ENCODE measurements at regions not wholly inside any gene's neighbourhood (a gene's known extent, or its start where the extent isn't known, plus 50 kb on each side); places are given as distances from the start of the nearest gene placed in this dataset.
"Not testable (repeated sequence)": the region's sequence is repeated elsewhere in the genome, so short reads cannot be mapped to it uniquely, and the experiment has no call there.

DNA sequence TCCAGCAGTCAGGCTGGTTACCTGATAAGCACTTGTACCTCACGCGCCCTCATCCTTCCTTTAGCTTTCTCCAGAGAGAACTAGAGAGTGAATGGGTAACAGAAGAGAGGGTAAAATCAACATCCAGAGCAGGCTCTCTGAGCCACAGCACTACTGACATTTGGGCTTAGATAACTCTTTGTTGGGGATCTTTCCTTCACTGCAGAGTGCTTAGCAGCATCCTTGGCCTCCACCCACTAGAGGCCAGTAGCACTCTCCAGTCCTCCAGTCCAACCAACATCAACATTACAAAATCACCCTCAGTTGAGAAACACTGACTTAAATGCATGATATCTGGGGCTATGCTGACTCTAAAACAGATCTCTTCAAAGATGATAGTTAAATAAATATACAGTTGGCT is 220.7 kb downstream of the TACR3 start:
- no peak for ATAC-seq
- DNase-seq (ENCODE audit: low spot score in 2 of 2), result no peak
- H3K36me3 Mint-ChIP-seq, result no peaks in the 10 kb centered on the region
- no peak overlapping the region for H3K27ac Mint-ChIP-seq
- H3K9me3 Mint-ChIP-seq, result peaks cover 9 to 14% of the 10 kb centered on the region in 2 donors

- Mint-ChIP-seq H3K9me3 (peaks cover 6 to 14% of the 10 kb centered on the region in 2 donors), H3K36me3 (no peaks in the 10 kb centered on the region), H3K27ac (no peak overlapping the region)
- DNase-seq (ENCODE audit: low spot score in 2 of 2), result no peak
- peak; percentile 67 to 84 for ATAC-seq
These were observed 221.4 kb downstream of the TACR3 start for GRCh38 chr4:103498161-103499070.

DNA sequence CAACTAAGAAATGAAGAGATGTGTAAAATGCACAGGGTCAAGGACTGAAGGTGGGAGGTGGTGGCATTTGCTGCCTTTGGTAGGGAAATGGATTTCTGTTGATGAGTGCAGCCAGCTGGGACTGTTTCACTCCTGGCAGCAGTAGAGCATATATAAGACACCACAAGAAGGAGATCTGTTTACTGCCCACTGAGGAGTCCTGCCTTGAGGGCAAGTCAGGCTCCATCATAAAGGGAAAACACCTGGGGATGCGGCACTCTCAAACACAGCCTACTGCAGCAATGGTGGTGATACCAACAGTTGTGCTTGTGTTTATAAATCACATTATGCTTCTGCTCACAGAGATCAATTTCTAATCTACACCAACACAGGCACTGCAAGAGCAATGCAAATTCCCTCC is 222.1 kb downstream of the TACR3 start:
- Mint-ChIP-seq H3K27ac (no peak overlapping the region), H3K9me3 (peaks cover 4 to 14% of the 10 kb centered on the region in 2 donors), H3K36me3 (no peaks in the 10 kb centered on the region)
- ATAC-seq, result no peak
- no peak for DNase-seq (ENCODE audit: low spot score in 2 of 2)

DNA sequence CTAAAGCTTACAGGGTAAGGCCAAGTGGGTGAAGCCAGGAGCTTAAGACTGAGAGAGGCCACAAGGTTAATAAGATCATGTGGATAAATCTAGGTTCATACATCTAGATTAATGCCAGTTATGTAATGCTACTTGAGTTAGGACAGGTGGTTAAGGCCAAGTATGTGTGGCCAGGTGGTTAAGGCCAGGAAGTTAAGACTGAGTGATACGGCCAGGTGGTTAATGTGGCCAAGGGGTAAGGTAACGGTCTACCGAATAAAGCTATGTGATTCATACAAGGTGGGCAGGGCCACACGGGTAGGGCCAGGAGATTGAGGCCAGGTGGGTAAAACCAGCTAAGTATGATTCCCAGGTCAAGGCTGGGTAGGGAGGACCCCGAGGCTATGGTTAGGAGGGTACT is 223.0 kb downstream of the TACR3 start:
- Mint-ChIP-seq H3K9me3 (peaks cover 4 to 14% of the 10 kb centered on the region in 2 donors), H3K27ac (no peak overlapping the region), H3K36me3 (no peaks in the 10 kb centered on the region)
- DNase-seq (ENCODE audit: low spot score in 2 of 2), result no peak
- ATAC-seq, result no peak

DNA sequence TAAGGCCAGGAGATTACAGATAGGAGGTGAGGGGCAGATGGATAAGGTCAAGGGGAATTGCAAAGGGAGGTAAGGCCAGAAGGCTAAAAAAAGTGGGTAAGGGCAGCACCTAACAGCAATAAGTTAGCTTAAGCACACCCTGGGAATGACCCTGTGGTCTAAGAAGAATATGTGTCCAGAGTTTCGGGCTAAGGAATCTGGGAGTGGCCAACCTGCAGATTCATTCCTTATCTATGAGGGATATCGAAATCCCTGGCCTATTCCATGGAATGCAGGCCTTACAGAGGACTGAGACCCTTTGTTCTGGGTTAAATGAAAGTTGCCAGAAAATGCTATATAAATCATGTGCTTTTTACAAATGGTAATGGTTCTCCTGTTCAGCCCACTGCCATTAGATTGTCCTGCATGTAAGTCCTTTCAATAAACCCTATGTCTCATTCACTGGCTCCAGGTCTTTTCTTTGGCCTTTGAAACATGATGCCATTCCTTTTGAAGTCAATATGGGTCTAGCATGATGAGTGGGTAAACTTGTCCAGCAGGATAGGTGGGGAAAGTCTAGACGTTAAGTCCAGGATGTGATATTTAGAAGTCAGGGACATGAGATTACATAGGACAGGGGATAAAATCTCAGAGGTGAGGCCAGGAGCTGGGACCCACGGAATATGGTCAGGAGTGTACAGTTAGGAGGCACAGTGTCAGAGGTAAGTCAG is 226.2 kb downstream of the TACR3 start:
- ATAC-seq, result no peak
- Mint-ChIP-seq H3K36me3 (no peaks in the 10 kb centered on the region), H3K27ac (no peak overlapping the region), H3K9me3 (peaks cover 0 to 6% of the 10 kb centered on the region in 2 donors)
- no peak for DNase-seq (ENCODE audit: low spot score in 2 of 2)

DNA sequence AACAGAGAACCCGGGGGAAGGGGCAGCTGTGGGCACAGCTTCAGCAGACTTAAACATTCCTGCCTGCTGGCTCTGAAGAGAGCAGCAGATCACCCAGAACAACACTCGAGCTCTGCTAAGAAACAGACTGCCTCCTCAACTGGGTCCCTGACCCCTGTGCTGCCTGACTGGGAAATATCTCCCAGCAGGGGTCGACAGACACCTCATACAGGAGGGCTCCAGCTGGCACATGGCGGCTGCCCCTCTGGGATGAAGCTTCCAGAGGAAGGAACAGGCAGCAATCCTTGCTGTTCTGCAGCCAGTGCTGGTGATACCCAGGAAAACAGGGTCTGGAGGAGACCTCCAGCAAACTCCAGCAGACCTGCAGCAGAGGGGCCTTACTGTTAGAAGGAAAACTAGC is 234.5 kb downstream of the TACR3 start:
- not testable (repeated sequence) for H3K9me3 Mint-ChIP-seq; DNase-seq (ENCODE audit: low spot score in 2 of 2); H3K27ac Mint-ChIP-seq; H3K36me3 Mint-ChIP-seq; ATAC-seq

DNA sequence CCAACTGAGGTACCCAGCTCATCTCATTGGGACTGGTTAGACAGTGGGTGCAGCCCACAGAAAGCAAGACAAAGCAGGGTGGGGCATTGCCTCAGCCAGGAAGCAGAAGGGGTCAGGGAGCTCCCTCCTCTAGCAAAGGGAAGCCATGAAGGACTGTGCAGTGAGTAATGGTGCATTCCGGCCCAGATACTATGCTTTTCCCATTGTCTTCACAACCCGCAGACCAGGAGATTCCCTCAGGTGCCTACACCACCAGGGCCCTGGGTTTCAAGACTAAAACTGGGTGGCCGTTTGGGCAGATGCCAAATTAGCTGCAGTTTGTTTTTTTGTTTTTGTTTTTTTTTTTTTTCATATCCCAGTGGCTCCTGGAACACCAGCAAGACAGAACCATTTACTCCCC is 235.3 kb downstream of the TACR3 start:
- no peaks in the 10 kb centered on the region for H3K36me3 Mint-ChIP-seq
- DNase-seq (ENCODE audit: low spot score in 2 of 2) (no peak), ATAC-seq (no peak)
- no peak overlapping the region for H3K27ac Mint-ChIP-seq
- H3K9me3 Mint-ChIP-seq, result peaks cover 3 to 4% of the 10 kb centered on the region in 2 donors

- no peak for ATAC-seq
- H3K36me3 Mint-ChIP-seq, result no peaks in the 10 kb centered on the region
- H3K27ac Mint-ChIP-seq, result no peak overlapping the region
- peaks cover 3 to 4% of the 10 kb centered on the region in 2 donors for H3K9me3 Mint-ChIP-seq
- DNase-seq (ENCODE audit: low spot score in 2 of 2), result no peak
These were observed 236.9 kb downstream of the TACR3 start for GRCh38 chr4:103482893-103483292.

- ATAC-seq (no peak), DNase-seq (ENCODE audit: low spot score in 2 of 2) (no peak)
- no peaks in the 10 kb centered on the region for H3K36me3 Mint-ChIP-seq
- H3K27ac Mint-ChIP-seq, result no peak overlapping the region
- peaks cover 3 to 4% of the 10 kb centered on the region in 2 donors for H3K9me3 Mint-ChIP-seq
These were observed 237.3 kb downstream of the TACR3 start for GRCh38 chr4:103482471-103482870.

DNA sequence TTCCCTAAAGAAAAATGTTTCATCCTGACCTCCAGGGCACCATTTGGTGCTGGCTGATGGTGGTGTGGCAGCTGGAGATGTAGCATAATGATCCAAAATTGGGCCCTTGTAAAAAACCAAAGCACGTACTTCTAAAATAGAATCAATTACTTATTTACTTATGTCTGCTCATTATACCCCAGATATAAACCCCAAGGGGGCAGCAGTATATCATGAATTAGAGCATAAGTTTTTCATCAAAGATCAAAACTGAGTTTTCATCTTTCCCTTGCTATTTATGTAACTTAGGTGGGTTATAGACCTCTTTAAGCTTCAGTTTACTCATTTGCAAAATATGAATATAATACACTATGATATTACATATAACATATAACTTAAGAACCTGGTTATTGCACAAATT is 241.1 kb downstream of the TACR3 start:
- H3K9me3 Mint-ChIP-seq, result no peaks in the 10 kb centered on the region
- ATAC-seq, result no peak
- DNase-seq (ENCODE audit: low spot score in 2 of 2), result no peak

GRCh38 chr4:103478210-103478609 is 241.6 kb downstream of the TACR3 start:
- Mint-ChIP-seq H3K9me3 (no peaks in the 10 kb centered on the region), H3K36me3 (no peaks in the 10 kb centered on the region)
- no peak for DNase-seq (ENCODE audit: low spot score in 2 of 2)

More for the DNA sequence above, 241.1 kb downstream of the TACR3 start:
- no peaks in the 10 kb centered on the region for H3K36me3 Mint-ChIP-seq
- H3K27ac Mint-ChIP-seq, result no peak overlapping the region

GRCh38 chr4:103457566-103457965 is 259.4 kb upstream of the CENPE start:
- ATAC-seq, result no peak
- no peaks in the 10 kb centered on the region for H3K36me3 Mint-ChIP-seq
- DNase-seq (ENCODE audit: low spot score in 2 of 2), result no peak
- no peak overlapping the region for H3K27ac Mint-ChIP-seq
- no peaks in the 10 kb centered on the region for H3K9me3 Mint-ChIP-seq

More at GRCh38 chr4:103478210-103478609, 241.6 kb downstream of the TACR3 start:
- no peak for ATAC-seq
- H3K27ac Mint-ChIP-seq, result no peak overlapping the region

GRCh38 chr4:103451341-103451740 is 253.2 kb upstream of the CENPE start:
- H3K36me3 Mint-ChIP-seq, result no peaks in the 10 kb centered on the region
- DNase-seq (ENCODE audit: low spot score in 2 of 2) (no peak), ATAC-seq (no peak)
- H3K27ac Mint-ChIP-seq, result no peak overlapping the region
- no peaks in the 10 kb centered on the region for H3K9me3 Mint-ChIP-seq

GRCh38 chr4:103450693-103451092 is 252.6 kb upstream of the CENPE start:
- H3K27ac Mint-ChIP-seq, result no peak overlapping the region
- DNase-seq (ENCODE audit: low spot score in 2 of 2) (no peak), ATAC-seq (no peak)
- H3K36me3 Mint-ChIP-seq, result no peaks in the 10 kb centered on the region
- H3K9me3 Mint-ChIP-seq, result peaks cover 0 to 2% of the 10 kb centered on the region in 2 donors

- H3K36me3 Mint-ChIP-seq, result no peaks in the 10 kb centered on the region
- no peak overlapping the region for H3K27ac Mint-ChIP-seq
- no peak for ATAC-seq
These were observed 251.3 kb upstream of the CENPE start for GRCh38 chr4:103449296-103450023.

DNA sequence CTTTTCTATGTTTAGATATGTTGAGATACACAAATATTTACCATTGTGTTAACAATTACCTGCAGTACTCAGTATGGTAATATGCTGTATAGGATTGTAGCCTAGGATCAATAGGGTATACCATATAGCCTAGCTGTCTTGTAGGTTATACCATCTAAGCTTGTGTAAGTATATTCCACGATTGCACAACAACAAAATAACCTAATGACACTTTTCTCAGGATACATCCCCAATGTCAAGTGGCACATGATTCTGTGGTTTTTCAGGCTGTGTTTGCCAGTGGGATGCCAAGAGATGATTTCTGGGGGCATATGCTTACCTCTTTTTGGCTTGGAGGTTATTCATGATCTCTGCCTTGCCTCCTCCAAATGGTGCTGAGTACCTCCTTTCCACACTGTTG is 247.2 kb upstream of the CENPE start:
- ATAC-seq (no peak), DNase-seq (ENCODE audit: low spot score in 2 of 2) (no peak)
- no peak overlapping the region for H3K27ac Mint-ChIP-seq
- no peaks in the 10 kb centered on the region for H3K36me3 Mint-ChIP-seq
- H3K9me3 Mint-ChIP-seq, result peaks cover 0 to 8% of the 10 kb centered on the region in 2 donors

More at GRCh38 chr4:103449296-103450023, 251.3 kb upstream of the CENPE start:
- no peak for DNase-seq (ENCODE audit: low spot score in 2 of 2)
- peaks cover 0 to 4% of the 10 kb centered on the region in 2 donors for H3K9me3 Mint-ChIP-seq

DNA sequence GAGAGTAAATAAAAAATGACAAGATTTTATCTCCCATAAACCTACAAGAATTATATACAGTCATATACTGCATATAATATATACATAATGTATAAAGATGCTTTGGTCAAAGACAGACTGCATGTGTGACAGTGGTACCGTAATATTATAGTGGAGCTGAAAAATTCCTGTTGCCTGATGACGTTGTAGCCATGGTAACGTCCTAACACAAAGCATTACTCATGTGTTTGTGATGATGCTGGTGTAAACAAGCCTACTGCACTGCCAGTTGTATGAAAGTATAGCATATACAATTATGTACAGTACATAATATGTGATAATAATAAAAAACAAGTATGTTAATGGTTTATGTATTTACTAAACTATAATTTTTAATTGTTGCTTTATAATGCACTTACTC is 245.2 kb upstream of the CENPE start:
- Mint-ChIP-seq H3K9me3 (peaks cover 0 to 8% of the 10 kb centered on the region in 2 donors), H3K27ac (no peak overlapping the region), H3K36me3 (no peaks in the 10 kb centered on the region)
- DNase-seq (ENCODE audit: low spot score in 2 of 2), result no peak
- no peak for ATAC-seq
